GM23248 (cell line): ENCODE measurements at regions not wholly inside any gene's neighbourhood (a gene's known extent, or its start where the extent isn't known, plus 50 kb on each side); places are given as distances from the start of the nearest gene placed in this dataset.

Experiments used
- DNase-seq: peaks from one replicate; pipeline ENCODE4 v3.0.0-alpha.2; 2015
- H2AFZ ChIP-seq: fragments of 200-600 bp; sonication (generic); 2 replicates; pipeline ENCODE4 v1.6.1; 2016; ENCODE audit warnings: antibody characterized with exemption
- H3F3A ChIP-seq: fragments of 200-600 bp; sonication (generic); 2 replicates; pipeline ENCODE4 v1.6.1; 2016; ENCODE audit warnings: mild to moderate bottlenecking, antibody characterized with exemption, mixed run types; ENCODE audit not compliant: insufficient read depth
- H3K27ac ChIP-seq: fragments of 200-600 bp; sonication (generic); 2 replicates; pipeline ENCODE4 v1.5.1; 2016; ENCODE audit warnings: mild to moderate bottlenecking
- H3K27me3 ChIP-seq: fragments of 200-600 bp; sonication (generic); replicated peaks from 2 replicates; pipeline ENCODE4 v1.6.1; 2016; ENCODE audit warnings: mild to moderate bottlenecking; ENCODE audit not compliant: insufficient read depth
- H3K36me3 ChIP-seq: fragments of 200-600 bp; sonication (generic); 2 replicates; pipeline ENCODE4 v1.6.1; 2016; ENCODE audit warnings: low read depth, mild to moderate bottlenecking
- H3K4me1 ChIP-seq: fragments of 200-600 bp; sonication (generic); 2 replicates; pipeline ENCODE4 v1.6.1; 2016; ENCODE audit warnings: mild to moderate bottlenecking; ENCODE audit not compliant: insufficient read depth
- H3K4me2 ChIP-seq: fragments of 200-600 bp; sonication (generic); one replicate; pipeline ENCODE4 v1.6.1; 2016; ENCODE audit warnings: mild to moderate bottlenecking; ENCODE audit not compliant: unreplicated experiment
- H3K4me3 ChIP-seq: fragments of 200-600 bp; sonication (generic); 2 replicates; pipeline ENCODE4 v1.5.1; 2016; ENCODE audit warnings: mild to moderate bottlenecking
- H3K79me2 ChIP-seq: fragments of 200-600 bp; sonication (generic); 2 replicates; pipeline ENCODE4 v1.6.1; 2016; ENCODE audit warnings: mild to moderate bottlenecking; ENCODE audit not compliant: insufficient read depth
- H3K9ac ChIP-seq: fragments of 200-600 bp; sonication (generic); 2 replicates; pipeline ENCODE4 v1.6.1; 2016; ENCODE audit warnings: mild to moderate bottlenecking
- H3K9me2 ChIP-seq: fragments of 200-600 bp; sonication (generic); 2 replicates; pipeline ENCODE4 v1.6.1; 2016; ENCODE audit warnings: mixed run types, mild to moderate bottlenecking, moderate library complexity; ENCODE audit not compliant: insufficient read depth
- H3K9me3 ChIP-seq: fragments of 200-600 bp; sonication (generic); one replicate; pipeline ENCODE4 v1.6.1; 2017; ENCODE audit warnings: low read depth
- H4K20me1 ChIP-seq: fragments of 200-600 bp; sonication (generic); 2 replicates; pipeline ENCODE4 v1.6.0; 2016; ENCODE audit not compliant: insufficient read depth
- EZH2 ChIP-seq: fragments of 200-600 bp; sonication (generic); IDR thresholded peaks from 2 replicates; pipeline ENCODE4 v1.6.1; 2018; ENCODE audit warnings: antibody characterized with exemption, mild to moderate bottlenecking; ENCODE audit not compliant: insufficient read depth, poor library complexity, severe bottlenecking
- EZH2phosphoT487 ChIP-seq: fragments of 200-600 bp; sonication (generic); IDR thresholded peaks from 2 replicates; pipeline ENCODE4 v1.6.1; 2018; ENCODE audit warnings: antibody characterized with exemption, moderate library complexity, mild to moderate bottlenecking, low read depth; ENCODE audit not compliant: insufficient read depth
- WGBS, 2 experiments: methylation state at CpG; one replicate each; pipeline ENCODE4 v1.1.6; 2015 to 2017; ENCODE audit warnings: low lambda C conversion rate in 2 of 2, low coverage in 1 of 2; ENCODE audit errors: missing lambda C conversion rate in 2 of 2; 5-methylcytosine and 5-hydroxymethylcytosine counted together
- in situ Hi-C: fragments of 300-500 bp; cut with MboI; formaldehyde crosslinking; loops from 2 replicates; pipeline ENCODE4 v1.15.0; 2020

GRCh38 chr9:94159069-94159939 is 75.0 kb downstream of the PTPDC1 start:
- DNase-seq, result peak; percentile 30
- H3K9me3 ChIP-seq, result no peaks in the 10 kb centered on the region
- no peaks in the 10 kb centered on the region for H3K36me3 ChIP-seq
- 0 out of 2 replicates have a peak overlapping the region, but pooled peaks have one; percentile 10 for H3K27ac ChIP-seq
- 67 to 68% methylated on average over 7 to 8 of the region's 8 CpGs for WGBS, 2 experiments
- no peak overlapping the region for H3K9ac ChIP-seq
- no peak overlapping the region for H3K4me3 ChIP-seq
- H3K4me2 ChIP-seq, result peak overlapping the region; percentile 34
- in situ Hi-C loops, result no loop called here
- H4K20me1 ChIP-seq, result no peaks in the 10 kb centered on the region
- no peak for TF ChIP-seq EZH2phosphoT487
- TF ChIP-seq EZH2, result no peak
- H3K4me1 ChIP-seq, result peaks cover 10% of the 10 kb centered on the region
- H2AFZ ChIP-seq, result peak overlapping the region; percentile 38; the same call in 1 of the 2 replicates
- H3K27me3 ChIP-seq, result no peaks in the 10 kb centered on the region
- H3K9me2 ChIP-seq, result no peaks in the 10 kb centered on the region
- H3K79me2 ChIP-seq, result no peaks in the 10 kb centered on the region
- no peaks in the 10 kb centered on the region; the same call in 1 of the 2 replicates for H3F3A ChIP-seq

GRCh38 chr9:94160594-94161501 is 76.6 kb downstream of the PTPDC1 start:
- Histone ChIP-seq H3F3A (no peaks in the 10 kb centered on the region; the same call in 1 of the 2 replicates), H4K20me1 (no peaks in the 10 kb centered on the region), H3K27ac (no peak overlapping the region), H3K9me2 (no peaks in the 10 kb centered on the region), H3K4me2 (no peak overlapping the region), H3K79me2 (no peaks in the 10 kb centered on the region), H3K9ac (no peak overlapping the region), H2AFZ (no peak overlapping the region), H3K4me1 (peaks cover 10% of the 10 kb centered on the region), H3K36me3 (no peaks in the 10 kb centered on the region), H3K4me3 (no peak overlapping the region), H3K9me3 (no peaks in the 10 kb centered on the region), H3K27me3 (no peaks in the 10 kb centered on the region)
- in situ Hi-C loops, result no loop called here
- 81 to 82% methylated on average over 11 of the region's 11 CpGs for WGBS, 2 experiments
- TF ChIP-seq EZH2phosphoT487 (no peak), EZH2 (no peak)
- DNase-seq, result peak; percentile 40

DNA sequence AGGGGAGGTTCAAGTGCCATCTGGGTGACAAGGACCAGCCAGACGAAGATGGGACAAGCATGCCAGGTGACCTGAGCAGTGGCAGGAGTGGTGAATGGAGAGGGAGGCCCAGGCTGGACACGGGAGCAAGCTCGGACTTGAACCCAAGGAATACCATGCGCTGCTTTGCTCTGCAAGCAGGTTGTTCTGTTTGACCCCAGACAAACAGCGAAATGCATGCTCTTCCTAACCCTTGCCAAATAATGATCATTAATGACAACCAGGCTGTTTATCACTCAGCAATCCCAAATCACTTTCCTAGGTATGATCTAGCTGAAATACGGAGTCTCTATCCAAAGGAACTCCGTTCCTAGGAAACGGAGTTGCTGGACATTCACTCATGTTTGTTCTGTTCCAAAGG is 77.4 kb downstream of the PTPDC1 start:
- no peak for DNase-seq
- no peaks in the 10 kb centered on the region for H3K36me3 ChIP-seq
- H2AFZ ChIP-seq, result no peak overlapping the region
- H3K9me2 ChIP-seq, result no peaks in the 10 kb centered on the region
- H3K4me1 ChIP-seq, result peaks cover 10% of the 10 kb centered on the region
- no peak overlapping the region for H3K27ac ChIP-seq
- TF ChIP-seq EZH2 (no peak), EZH2phosphoT487 (no peak)
- H3F3A ChIP-seq, result no peaks in the 10 kb centered on the region; the same call in 1 of the 2 replicates
- H4K20me1 ChIP-seq, result no peaks in the 10 kb centered on the region
- no peaks in the 10 kb centered on the region for H3K79me2 ChIP-seq
- WGBS, 2 experiments, result 65 to 67% methylated on average over 8 of the region's 8 CpGs
- H3K9ac ChIP-seq, result no peak overlapping the region
- H3K4me2 ChIP-seq, result no peak overlapping the region
- no peaks in the 10 kb centered on the region for H3K9me3 ChIP-seq
- H3K27me3 ChIP-seq, result no peaks in the 10 kb centered on the region
- in situ Hi-C loops, result no loop called here
- no peak overlapping the region for H3K4me3 ChIP-seq
